ENCODE measurements at regions not wholly inside any gene's neighbourhood (a gene's known extent, or its start where the extent isn't known, plus 50 kb on each side); places are given as distances from the start of the nearest gene placed in this dataset.

DNA sequence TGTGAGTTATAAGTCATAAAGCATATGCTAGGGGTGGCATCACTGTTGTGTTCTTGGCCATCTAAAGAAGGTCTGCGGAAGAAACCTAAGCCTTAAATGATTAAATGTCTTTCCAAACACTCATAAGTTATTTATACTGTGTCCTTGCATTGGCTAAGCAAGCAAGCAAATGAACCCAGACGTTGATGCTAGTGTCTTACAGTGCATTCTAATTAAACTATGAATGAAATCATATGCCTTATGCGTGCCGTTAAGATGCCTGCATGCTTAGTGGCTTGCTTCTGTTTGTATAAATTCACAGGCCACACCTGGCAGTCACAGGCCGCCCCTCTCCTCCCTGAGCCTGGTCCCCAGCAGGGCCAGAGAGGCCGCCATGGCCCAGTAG, 49.9 kb downstream of the RIN2 start:
- no peak overlapping the region for H2BK5ac ChIP-seq (ENCODE audit: low read length)
- no peak overlapping the region for H2BK12ac ChIP-seq (ENCODE audit: low read length)
- H3K9me3 ChIP-seq (replicated peaks in 1 of 2; ENCODE audit: control insufficient read depth in 2 of 2, insufficient read depth in 1 of 2, low read depth in 1 of 2, low read length in 2 of 2), result peaks cover 2% of the 10 kb centered on the region in 2 donors
- H3K23ac ChIP-seq (ENCODE audit: low read depth, low read length, poor library complexity), result no peak overlapping the region
- no peak overlapping the region for H3K4me3 ChIP-seq (ENCODE audit: low read length in 2 of 2)
- no peak overlapping the region for H3K9ac ChIP-seq (ENCODE audit: low read depth, low read length, poor library complexity)
- H3K4ac ChIP-seq (ENCODE audit: low read length), result no peak overlapping the region
- H2AK5ac ChIP-seq (ENCODE audit: low read depth, low read length), result peak overlapping the region; percentile 74
- H3K4me1 ChIP-seq (ENCODE audit: control insufficient read depth in 2 of 2, insufficient read depth in 1 of 2, low read depth in 1 of 2, low read length in 2 of 2), result peaks cover 0 to 4% of the 10 kb centered on the region in 2 donors
- no peaks in the 10 kb centered on the region for H3K27me3 ChIP-seq (ENCODE audit: control insufficient read depth in 3 of 3, insufficient read depth in 3 of 3, low read depth in 1 of 3, low read length in 3 of 3)
- WGBS, 2 donors (ENCODE audit: extremely low coverage in 2 of 2, insufficient read length in 2 of 2, insufficient replicate concordance in 1 of 2), result no CpG with 5 or more reads among the region's 6 CpGs
- DNase-seq (ENCODE audit: low spot score), result no peak
- no peak overlapping the region for H2BK15ac ChIP-seq (ENCODE audit: low read length)
- H3K14ac ChIP-seq (ENCODE audit: low read length), result peak overlapping the region; percentile 10
- H4K91ac ChIP-seq (ENCODE audit: low read depth, low read length, poor library complexity), result no peak overlapping the region
- H4K8ac ChIP-seq (ENCODE audit: low read depth, low read length), result no peak overlapping the region
- H2AFZ ChIP-seq (ENCODE audit: low read length), result no peak overlapping the region
- H3K36me3 ChIP-seq (replicated peaks in 1 of 2; ENCODE audit: control insufficient read depth in 2 of 2, insufficient read depth in 2 of 2, low read length in 2 of 2), result peaks cover 0 to 19% of the 10 kb centered on the region in 2 donors
- H3K4me2 ChIP-seq (ENCODE audit: insufficient read depth, low read length, poor library complexity, severe bottlenecking), result no peak overlapping the region
- H3K27ac ChIP-seq (replicated peaks; ENCODE audit: low read length), result no peak overlapping the region
- no peaks in the 10 kb centered on the region for H3K79me1 ChIP-seq (ENCODE audit: low read depth, low read length)
- H2BK120ac ChIP-seq (ENCODE audit: low read depth, low read length), result peak overlapping the region; percentile 36
- no peak overlapping the region for H3K18ac ChIP-seq (ENCODE audit: low read length)

GRCh38 chr20:19808498-19808897, 50.4 kb downstream of the RIN2 start:
- H2BK120ac ChIP-seq (ENCODE audit: low read depth, low read length), result no peak overlapping the region
- peaks cover 2% of the 10 kb centered on the region in 2 donors for H3K9me3 ChIP-seq (replicated peaks in 1 of 2; ENCODE audit: control insufficient read depth in 2 of 2, insufficient read depth in 1 of 2, low read depth in 1 of 2, low read length in 2 of 2)
- WGBS, 2 donors (ENCODE audit: extremely low coverage in 2 of 2, insufficient read length in 2 of 2, insufficient replicate concordance in 1 of 2), result no CpG with 5 or more reads among the region's 8 CpGs
- H3K27me3 ChIP-seq (ENCODE audit: control insufficient read depth in 3 of 3, insufficient read depth in 3 of 3, low read depth in 1 of 3, low read length in 3 of 3), result no peaks in the 10 kb centered on the region
- peaks cover 0 to 15% of the 10 kb centered on the region in 2 donors for H3K36me3 ChIP-seq (replicated peaks in 1 of 2; ENCODE audit: control insufficient read depth in 2 of 2, insufficient read depth in 2 of 2, low read length in 2 of 2)
- H3K79me1 ChIP-seq (ENCODE audit: low read depth, low read length), result no peaks in the 10 kb centered on the region
- no peak overlapping the region for H3K4ac ChIP-seq (ENCODE audit: low read length)
- no peak overlapping the region for H3K4me3 ChIP-seq (ENCODE audit: low read length in 2 of 2)
- no peak overlapping the region for H2AFZ ChIP-seq (ENCODE audit: low read length)
- no peak overlapping the region for H3K23ac ChIP-seq (ENCODE audit: low read depth, low read length, poor library complexity)
- no peak overlapping the region for H3K18ac ChIP-seq (ENCODE audit: low read length)
- peaks cover 0 to 5% of the 10 kb centered on the region in 2 donors for H3K4me1 ChIP-seq (ENCODE audit: control insufficient read depth in 2 of 2, insufficient read depth in 1 of 2, low read depth in 1 of 2, low read length in 2 of 2)
- no peak overlapping the region for H4K8ac ChIP-seq (ENCODE audit: low read depth, low read length)
- H3K27ac ChIP-seq (replicated peaks; ENCODE audit: low read length), result no peak overlapping the region
- H2AK5ac ChIP-seq (ENCODE audit: low read depth, low read length), result peak overlapping the region; percentile 74
- H4K91ac ChIP-seq (ENCODE audit: low read depth, low read length, poor library complexity), result no peak overlapping the region
- H3K4me2 ChIP-seq (ENCODE audit: insufficient read depth, low read length, poor library complexity, severe bottlenecking), result peak overlapping the region; percentile 0
- no peak overlapping the region for H3K9ac ChIP-seq (ENCODE audit: low read depth, low read length, poor library complexity)
- H2BK5ac ChIP-seq (ENCODE audit: low read length), result no peak overlapping the region
- no peak for DNase-seq (ENCODE audit: low spot score)
- H3K14ac ChIP-seq (ENCODE audit: low read length), result no peak overlapping the region
- H2BK15ac ChIP-seq (ENCODE audit: low read length), result no peak overlapping the region
- no peak overlapping the region for H2BK12ac ChIP-seq (ENCODE audit: low read length)

DNA sequence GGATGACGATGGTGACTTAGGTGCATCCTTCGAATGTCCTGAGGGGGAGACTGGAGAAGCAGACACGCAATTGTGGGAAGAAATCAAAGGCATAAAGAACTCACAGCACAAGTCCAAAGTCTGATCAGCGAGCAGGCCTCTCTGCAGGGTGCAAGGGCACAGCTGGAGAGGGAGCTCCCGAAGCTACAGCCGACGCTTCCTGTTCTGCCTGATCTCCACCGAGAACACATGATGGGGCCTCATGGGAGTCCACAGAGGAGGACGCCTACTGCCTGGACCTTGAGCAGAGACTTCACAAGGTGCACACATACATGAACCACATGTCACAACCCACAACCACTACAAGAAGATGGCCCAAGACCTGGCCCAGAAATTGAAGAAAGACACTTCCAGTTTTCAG, 51.4 kb downstream of the RIN2 start:
- no peak for DNase-seq (ENCODE audit: low spot score)
- no peak overlapping the region for H3K4me2 ChIP-seq (ENCODE audit: insufficient read depth, low read length, poor library complexity, severe bottlenecking)
- no peak overlapping the region for H2BK15ac ChIP-seq (ENCODE audit: low read length)

GRCh38 chr20:19811231-19811630, 53.2 kb downstream of the RIN2 start:
- no peak overlapping the region for H2BK120ac ChIP-seq (ENCODE audit: low read depth, low read length)
- H4K91ac ChIP-seq (ENCODE audit: low read depth, low read length, poor library complexity), result no peak overlapping the region
- H3K14ac ChIP-seq (ENCODE audit: low read length), result no peak overlapping the region
- no peak overlapping the region for H2AK5ac ChIP-seq (ENCODE audit: low read depth, low read length)
- DNase-seq (ENCODE audit: low spot score), result no peak
- no peaks in the 10 kb centered on the region for H3K9me3 ChIP-seq (replicated peaks in 1 of 2; ENCODE audit: control insufficient read depth in 2 of 2, insufficient read depth in 1 of 2, low read depth in 1 of 2, low read length in 2 of 2)
- no peak overlapping the region for H3K27ac ChIP-seq (replicated peaks; ENCODE audit: low read length)
- H3K9ac ChIP-seq (ENCODE audit: low read depth, low read length, poor library complexity), result no peak overlapping the region
- H3K23ac ChIP-seq (ENCODE audit: low read depth, low read length, poor library complexity), result no peak overlapping the region
- H3K36me3 ChIP-seq (replicated peaks in 1 of 2; ENCODE audit: control insufficient read depth in 2 of 2, insufficient read depth in 2 of 2, low read length in 2 of 2), result peaks cover 0 to 12% of the 10 kb centered on the region in 2 donors
- no peak overlapping the region for H2BK12ac ChIP-seq (ENCODE audit: low read length)
- H4K8ac ChIP-seq (ENCODE audit: low read depth, low read length), result no peak overlapping the region
- no peaks in the 10 kb centered on the region for H3K27me3 ChIP-seq (ENCODE audit: control insufficient read depth in 3 of 3, insufficient read depth in 3 of 3, low read depth in 1 of 3, low read length in 3 of 3)
- H3K18ac ChIP-seq (ENCODE audit: low read length), result no peak overlapping the region
- whole genome bisulfite sequencing, 2 donors (ENCODE audit: extremely low coverage in 2 of 2, insufficient read length in 2 of 2, insufficient replicate concordance in 1 of 2), result no CpG with 5 or more reads among the region's 8 CpGs
- no peaks in the 10 kb centered on the region for H3K79me1 ChIP-seq (ENCODE audit: low read depth, low read length)
- H2BK15ac ChIP-seq (ENCODE audit: low read length), result no peak overlapping the region
- no peak overlapping the region for H2BK5ac ChIP-seq (ENCODE audit: low read length)
- H3K4ac ChIP-seq (ENCODE audit: low read length), result no peak overlapping the region
- H3K4me1 ChIP-seq (ENCODE audit: control insufficient read depth in 2 of 2, insufficient read depth in 1 of 2, low read depth in 1 of 2, low read length in 2 of 2), result peaks cover 0 to 5% of the 10 kb centered on the region in 2 donors
- no peak overlapping the region for H2AFZ ChIP-seq (ENCODE audit: low read length)
- H3K4me3 ChIP-seq (ENCODE audit: low read length in 2 of 2), result no peak overlapping the region
- no peak overlapping the region for H3K4me2 ChIP-seq (ENCODE audit: insufficient read depth, low read length, poor library complexity, severe bottlenecking)

More for the DNA sequence above, 51.4 kb downstream of the RIN2 start:
- no peaks in the 10 kb centered on the region for H3K79me1 ChIP-seq (ENCODE audit: low read depth, low read length)
- H3K4me3 ChIP-seq (ENCODE audit: low read length in 2 of 2), result no peak overlapping the region
- H2BK120ac ChIP-seq (ENCODE audit: low read depth, low read length), result no peak overlapping the region
- no peak overlapping the region for H4K8ac ChIP-seq (ENCODE audit: low read depth, low read length)
- peaks cover 2% of the 10 kb centered on the region in 2 donors for H3K9me3 ChIP-seq (replicated peaks in 1 of 2; ENCODE audit: control insufficient read depth in 2 of 2, insufficient read depth in 1 of 2, low read depth in 1 of 2, low read length in 2 of 2)
- no peak overlapping the region for H3K14ac ChIP-seq (ENCODE audit: low read length)
- H2AFZ ChIP-seq (ENCODE audit: low read length), result no peak overlapping the region
- no peak overlapping the region for H3K9ac ChIP-seq (ENCODE audit: low read depth, low read length, poor library complexity)
- peaks cover 0 to 15% of the 10 kb centered on the region in 2 donors for H3K36me3 ChIP-seq (replicated peaks in 1 of 2; ENCODE audit: control insufficient read depth in 2 of 2, insufficient read depth in 2 of 2, low read length in 2 of 2)
- no peak overlapping the region for H2AK5ac ChIP-seq (ENCODE audit: low read depth, low read length)
- H2BK12ac ChIP-seq (ENCODE audit: low read length), result no peak overlapping the region
- H3K23ac ChIP-seq (ENCODE audit: low read depth, low read length, poor library complexity), result no peak overlapping the region
- peak overlapping the region; percentile 31 for H2BK5ac ChIP-seq (ENCODE audit: low read length)
- no peak overlapping the region for H3K27ac ChIP-seq (replicated peaks; ENCODE audit: low read length)
- H4K91ac ChIP-seq (ENCODE audit: low read depth, low read length, poor library complexity), result no peak overlapping the region
- H3K4me1 ChIP-seq (ENCODE audit: control insufficient read depth in 2 of 2, insufficient read depth in 1 of 2, low read depth in 1 of 2, low read length in 2 of 2), result peaks cover 0 to 5% of the 10 kb centered on the region in 2 donors
- no peak overlapping the region for H3K4ac ChIP-seq (ENCODE audit: low read length)
- H3K18ac ChIP-seq (ENCODE audit: low read length), result no peak overlapping the region
- no CpG with 5 or more reads among the region's 9 CpGs for WGBS, 2 donors (ENCODE audit: extremely low coverage in 2 of 2, insufficient read length in 2 of 2, insufficient replicate concordance in 1 of 2)
- no peaks in the 10 kb centered on the region for H3K27me3 ChIP-seq (ENCODE audit: control insufficient read depth in 3 of 3, insufficient read depth in 3 of 3, low read depth in 1 of 3, low read length in 3 of 3)

Measured in neuronal stem cell (in vitro differentiated cells).